ENCODE measurements at regions not wholly inside any gene's neighbourhood (a gene's known extent, or its start where the extent isn't known, plus 50 kb on each side); places are given as distances from the start of the nearest gene placed in this dataset.

DNA sequence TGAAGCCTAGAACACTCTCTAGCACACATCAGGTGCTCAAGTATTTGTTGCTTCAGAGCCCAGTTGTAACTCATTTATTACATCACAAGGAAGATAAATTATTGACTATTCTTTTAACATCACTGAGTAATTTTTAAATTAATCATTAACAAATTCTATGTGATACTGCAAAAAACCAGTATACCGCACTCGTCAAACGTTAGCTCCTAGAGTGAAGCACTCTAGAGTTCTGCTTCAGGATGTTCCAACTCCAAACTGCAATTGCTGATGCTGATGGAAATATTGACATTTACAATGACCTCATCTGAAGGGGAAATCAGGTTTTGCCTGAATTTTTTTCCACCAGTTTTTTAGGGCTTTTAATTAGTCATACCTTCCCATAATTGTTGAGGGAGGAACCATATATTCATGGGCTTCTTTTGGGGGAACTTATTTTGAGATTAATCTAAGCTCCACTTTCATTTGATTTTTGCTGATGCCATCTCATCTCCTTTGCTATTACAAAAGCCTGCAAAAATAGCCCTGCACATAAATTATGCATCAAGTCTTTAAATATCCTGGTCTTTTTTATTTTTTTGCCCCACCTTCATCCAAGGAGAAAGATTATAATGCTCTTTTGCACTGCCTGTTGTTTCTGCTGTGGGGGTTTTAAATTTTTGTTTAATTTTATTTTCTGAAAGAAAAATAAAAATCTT, 123.0 kb upstream of the STAC start:
- Histone ChIP-seq H3K9me2 (replicated peaks; ENCODE audit: low read depth, low read length) (no peaks in the 10 kb centered on the region), H3K9ac (ENCODE audit: low read depth, low read length, poor library complexity, severe bottlenecking) (no peak overlapping the region), H3K36me3 (ENCODE audit: insufficient read depth, low read length) (no peaks in the 10 kb centered on the region), H3F3A (ENCODE audit: low read depth) (no peaks in the 10 kb centered on the region), H3K4me1 (ENCODE audit: insufficient read depth, low read length, poor library complexity, severe bottlenecking) (no peaks in the 10 kb centered on the region), H3K4me3 (ENCODE audit: low read length, poor library complexity, severe bottlenecking) (no peak overlapping the region), H3K4me2 (ENCODE audit: low read depth, low read length, poor library complexity, severe bottlenecking) (no peak overlapping the region), H4K20me1 (ENCODE audit: insufficient read depth, low read length, poor library complexity, severe bottlenecking) (no peaks in the 10 kb centered on the region), H3K27me3 (ENCODE audit: insufficient read depth, low read length, poor library complexity, severe bottlenecking) (no peaks in the 10 kb centered on the region), H3K9me3 (ENCODE audit: insufficient read depth, low read depth, low read length) (peaks cover 10% of the 10 kb centered on the region), H2AFZ (ENCODE audit: low read length) (no peak overlapping the region), H3K79me2 (ENCODE audit: insufficient read depth, low read length) (no peaks in the 10 kb centered on the region)
- no peak for TF ChIP-seq EZH2phosphoT487 (IDR thresholded peaks at IDR 0.05; ENCODE audit: borderline replicate concordance)
- TF ChIP-seq CTCF (conservative IDR thresholded peaks at IDR 0.05; ENCODE audit: low read length): no peak

- H2AFZ ChIP-seq (ENCODE audit: low read length): no peak overlapping the region
- no peaks in the 10 kb centered on the region; the same call in 1 of the 2 replicates for H3K9me3 ChIP-seq (ENCODE audit: insufficient read depth, low read depth, low read length)
- no peak overlapping the region for H3K4me3 ChIP-seq (ENCODE audit: low read length, poor library complexity, severe bottlenecking)
- H3K4me2 ChIP-seq (ENCODE audit: low read depth, low read length, poor library complexity, severe bottlenecking): no peak overlapping the region
- H3K9me2 ChIP-seq (replicated peaks; ENCODE audit: low read depth, low read length): no peaks in the 10 kb centered on the region
- H3K27me3 ChIP-seq (ENCODE audit: insufficient read depth, low read length, poor library complexity, severe bottlenecking): no peaks in the 10 kb centered on the region
- no peak overlapping the region for H3K9ac ChIP-seq (ENCODE audit: low read depth, low read length, poor library complexity, severe bottlenecking)
- H3K79me2 ChIP-seq (ENCODE audit: insufficient read depth, low read length): no peaks in the 10 kb centered on the region
- H3K4me1 ChIP-seq (ENCODE audit: insufficient read depth, low read length, poor library complexity, severe bottlenecking): no peaks in the 10 kb centered on the region
- TF ChIP-seq CTCF (conservative IDR thresholded peaks at IDR 0.05; ENCODE audit: low read length): no peak
- TF ChIP-seq EZH2phosphoT487 (IDR thresholded peaks at IDR 0.05; ENCODE audit: borderline replicate concordance): no peak
- H4K20me1 ChIP-seq (ENCODE audit: insufficient read depth, low read length, poor library complexity, severe bottlenecking): no peaks in the 10 kb centered on the region
- H3F3A ChIP-seq (ENCODE audit: low read depth): no peaks in the 10 kb centered on the region
- no peaks in the 10 kb centered on the region for H3K36me3 ChIP-seq (ENCODE audit: insufficient read depth, low read length)
These were observed 121.9 kb upstream of the STAC start for GRCh38 chr3:36258421-36258820.

GRCh38 chr3:36259580-36259979, 120.7 kb upstream of the STAC start:
- Histone ChIP-seq H3K4me2 (ENCODE audit: low read depth, low read length, poor library complexity, severe bottlenecking) (no peak overlapping the region), H2AFZ (ENCODE audit: low read length) (no peak overlapping the region)
- TF ChIP-seq EZH2phosphoT487 (IDR thresholded peaks at IDR 0.05; ENCODE audit: borderline replicate concordance) (no peak), CTCF (conservative IDR thresholded peaks at IDR 0.05; ENCODE audit: low read length) (no peak)

More at GRCh38 chr3:36259580-36259979, 120.7 kb upstream of the STAC start:
- Histone ChIP-seq H3K36me3 (ENCODE audit: insufficient read depth, low read length) (no peaks in the 10 kb centered on the region), H3K9me2 (replicated peaks; ENCODE audit: low read depth, low read length) (no peaks in the 10 kb centered on the region), H3K79me2 (ENCODE audit: insufficient read depth, low read length) (no peaks in the 10 kb centered on the region), H3F3A (ENCODE audit: low read depth) (no peaks in the 10 kb centered on the region), H3K9ac (ENCODE audit: low read depth, low read length, poor library complexity, severe bottlenecking) (no peak overlapping the region), H3K4me1 (ENCODE audit: insufficient read depth, low read length, poor library complexity, severe bottlenecking) (no peaks in the 10 kb centered on the region), H4K20me1 (ENCODE audit: insufficient read depth, low read length, poor library complexity, severe bottlenecking) (no peaks in the 10 kb centered on the region), H3K9me3 (ENCODE audit: insufficient read depth, low read depth, low read length) (no peaks in the 10 kb centered on the region; the same call in 1 of the 2 replicates), H3K4me3 (ENCODE audit: low read length, poor library complexity, severe bottlenecking) (no peak overlapping the region), H3K27me3 (ENCODE audit: insufficient read depth, low read length, poor library complexity, severe bottlenecking) (no peaks in the 10 kb centered on the region)
